ENCODE measurements at regions not wholly inside any gene's neighbourhood (a gene's known extent, or its start where the extent isn't known, plus 50 kb on each side); places are given as distances from the start of the nearest gene placed in this dataset.

DNA sequence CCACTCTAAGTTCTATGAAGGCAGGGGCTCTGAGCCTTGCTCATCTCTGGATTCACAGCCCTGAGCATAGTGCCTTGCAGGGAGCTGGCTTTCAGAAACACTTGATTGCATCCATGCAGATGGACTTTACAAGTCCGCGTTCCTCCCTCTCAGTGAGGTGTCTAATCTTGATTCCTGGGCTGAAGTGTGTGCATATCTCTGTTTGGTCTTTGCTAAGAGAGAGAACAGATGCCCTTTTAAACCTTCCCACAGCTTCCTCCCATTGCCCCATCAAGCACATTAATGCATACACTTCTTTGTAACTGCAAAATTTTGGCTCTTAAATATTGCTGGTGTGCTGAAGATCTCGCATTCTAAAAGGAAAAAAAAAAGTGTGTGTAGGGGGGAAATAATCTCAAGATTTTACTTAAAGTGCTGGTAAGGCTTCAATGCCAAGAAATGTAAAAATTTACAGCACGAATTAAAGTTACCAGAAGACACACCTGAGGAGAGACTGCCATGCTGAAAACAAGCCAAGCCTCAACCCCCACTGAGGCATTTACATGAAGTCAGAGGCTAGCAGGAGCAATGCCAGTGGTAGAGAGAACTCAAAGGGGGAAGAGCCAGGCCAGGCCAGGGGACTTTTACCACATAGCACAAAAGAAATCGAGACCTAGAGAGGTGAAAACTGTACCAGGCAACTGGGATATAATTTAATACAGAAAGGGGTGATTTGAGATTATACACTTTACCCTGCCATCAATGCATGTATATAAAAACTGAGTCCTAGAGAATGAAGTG is 492.1 kb downstream of the SOX6 start:
- FAIRE-seq (no peak), DNase-seq (no peak), ATAC-seq (no peak)
- H3K27me3 ChIP-seq = no peaks in the 10 kb centered on the region
- intact Hi-C loops (cut with DNase I) = no loop called here
- H3K36me3 ChIP-seq = no peaks in the 10 kb centered on the region
- no peaks in the 10 kb centered on the region for H3K9me3 ChIP-seq
- 74 to 79% methylated on average over 5 of the region's 5 CpGs for WGBS, 2 donors
- H3K4me1 ChIP-seq = no peaks in the 10 kb centered on the region
- no peak overlapping the region for H3K4me3 ChIP-seq
- H3K27ac ChIP-seq = no peak overlapping the region
- TF ChIP-seq, protein P1, sequence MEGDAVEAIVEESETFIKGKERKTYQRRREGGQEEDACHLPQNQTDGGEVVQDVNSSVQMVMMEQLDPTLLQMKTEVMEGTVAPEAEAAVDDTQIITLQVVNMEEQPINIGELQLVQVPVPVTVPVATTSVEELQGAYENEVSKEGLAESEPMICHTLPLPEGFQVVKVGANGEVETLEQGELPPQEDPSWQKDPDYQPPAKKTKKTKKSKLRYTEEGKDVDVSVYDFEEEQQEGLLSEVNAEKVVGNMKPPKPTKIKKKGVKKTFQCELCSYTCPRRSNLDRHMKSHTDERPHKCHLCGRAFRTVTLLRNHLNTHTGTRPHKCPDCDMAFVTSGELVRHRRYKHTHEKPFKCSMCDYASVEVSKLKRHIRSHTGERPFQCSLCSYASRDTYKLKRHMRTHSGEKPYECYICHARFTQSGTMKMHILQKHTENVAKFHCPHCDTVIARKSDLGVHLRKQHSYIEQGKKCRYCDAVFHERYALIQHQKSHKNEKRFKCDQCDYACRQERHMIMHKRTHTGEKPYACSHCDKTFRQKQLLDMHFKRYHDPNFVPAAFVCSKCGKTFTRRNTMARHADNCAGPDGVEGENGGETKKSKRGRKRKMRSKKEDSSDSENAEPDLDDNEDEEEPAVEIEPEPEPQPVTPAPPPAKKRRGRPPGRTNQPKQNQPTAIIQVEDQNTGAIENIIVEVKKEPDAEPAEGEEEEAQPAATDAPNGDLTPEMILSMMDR (IDR thresholded peaks at IDR 0.05) = no peak

DNA sequence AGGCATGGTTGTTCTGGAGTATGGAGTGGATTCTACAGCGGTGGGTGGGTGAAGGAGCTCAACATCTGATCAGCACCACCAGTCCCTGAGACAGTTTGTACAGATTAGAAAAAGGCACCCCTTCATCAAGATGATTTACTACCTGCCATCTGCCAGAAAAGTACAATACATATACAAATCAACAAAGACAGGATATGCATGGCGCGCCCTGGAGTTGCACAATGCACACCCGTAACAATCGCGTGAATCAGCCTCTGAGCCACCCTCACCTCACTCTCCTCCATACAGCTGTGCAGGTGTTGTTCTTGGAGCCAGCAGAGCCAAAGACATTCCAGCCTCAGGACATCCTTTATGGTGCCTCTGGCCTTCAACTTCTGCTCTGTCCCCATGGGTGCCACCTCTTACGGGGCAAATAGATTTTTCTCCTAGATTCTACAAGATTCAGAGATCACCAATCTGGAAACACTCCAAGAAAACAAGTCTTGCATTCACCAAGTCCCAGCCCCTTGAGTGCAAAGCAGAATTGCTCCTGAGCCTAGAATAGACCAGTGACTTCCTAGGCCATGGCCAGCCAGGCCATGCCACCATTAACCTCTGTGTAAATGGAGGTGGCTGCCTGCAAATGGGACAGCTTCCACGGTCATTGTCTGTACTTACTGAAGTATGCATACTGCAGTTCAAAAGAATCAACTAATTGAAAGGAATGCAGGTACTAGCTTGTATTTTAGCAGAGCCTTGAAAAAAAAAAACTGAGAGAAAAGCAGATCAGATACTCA is 490.9 kb downstream of the SOX6 start:
- WGBS, 2 donors = 93 to 94% methylated on average over 8 of the region's 8 CpGs
- ATAC-seq = no peak
- intact Hi-C loops (cut with DNase I) = no loop called here
- TF ChIP-seq, protein P1 (IDR thresholded peaks at IDR 0.05) = no peak
- Histone ChIP-seq H3K4me1 (no peaks in the 10 kb centered on the region), H3K27ac (no peak overlapping the region), H3K36me3 (no peaks in the 10 kb centered on the region), H3K4me3 (no peak overlapping the region), H3K27me3 (no peaks in the 10 kb centered on the region), H3K9me3 (no peaks in the 10 kb centered on the region)
- no peak for DNase-seq
- no peak for FAIRE-seq

DNA sequence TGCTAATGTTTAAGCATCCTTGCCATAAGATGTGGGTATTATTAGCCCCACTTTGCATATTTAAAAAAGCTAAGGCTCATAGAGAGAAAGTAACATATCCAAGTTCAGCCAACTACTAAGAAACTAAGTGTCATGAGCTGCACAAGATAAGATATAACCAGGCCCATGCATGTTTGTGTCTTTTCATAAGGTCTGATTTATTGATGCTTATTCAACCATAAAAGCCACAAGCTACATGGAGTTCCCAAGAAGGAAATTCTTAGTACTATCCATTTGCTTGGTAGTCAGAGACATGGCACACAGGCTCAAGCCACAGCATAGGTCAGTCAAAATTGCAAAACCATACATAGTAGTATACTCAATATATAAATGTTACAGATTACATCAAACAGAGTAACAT is 488.5 kb downstream of the SOX6 start:
- Histone ChIP-seq H3K36me3 (no peaks in the 10 kb centered on the region), H3K27me3 (no peaks in the 10 kb centered on the region), H3K27ac (no peak overlapping the region), H3K4me1 (no peaks in the 10 kb centered on the region), H3K9me3 (no peaks in the 10 kb centered on the region), H3K4me3 (no peak overlapping the region)
- DNase-seq = no peak
- intact Hi-C loops (cut with DNase I) = no loop called here
- no peak for ATAC-seq
- no peak for FAIRE-seq
- TF ChIP-seq, protein P1 (IDR thresholded peaks at IDR 0.05) = no peak

DNA sequence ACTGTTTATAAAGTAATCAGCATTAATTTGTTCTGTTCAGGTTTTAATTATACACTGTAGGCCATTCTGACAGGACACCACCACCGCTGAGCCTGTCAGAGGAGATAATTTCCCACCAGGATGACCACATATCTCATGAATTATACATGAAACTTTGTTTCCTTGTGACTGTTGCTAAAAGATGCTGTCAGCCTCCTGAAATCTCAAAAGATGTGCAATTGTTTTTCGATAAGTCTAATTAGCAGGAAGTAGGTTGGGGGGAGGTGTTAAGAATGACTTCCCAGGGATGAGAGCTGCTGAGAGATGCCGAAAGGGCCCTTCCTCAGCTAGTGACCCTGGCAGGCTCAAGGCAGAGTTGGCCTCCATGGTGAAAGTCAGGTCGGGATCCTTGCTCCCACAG is 485.4 kb downstream of the SOX6 start:
- 84 to 94% methylated on average over 4 of the region's 4 CpGs for WGBS, 2 donors
- Histone ChIP-seq H3K27me3 (no peaks in the 10 kb centered on the region), H3K4me1 (no peaks in the 10 kb centered on the region), H3K4me3 (no peak overlapping the region), H3K36me3 (no peaks in the 10 kb centered on the region), H3K9me3 (no peaks in the 10 kb centered on the region), H3K27ac (no peak overlapping the region)
- intact Hi-C loops (cut with DNase I) = no loop called here
- DNase-seq = no peak
- FAIRE-seq = no peak
- TF ChIP-seq, protein P1 (IDR thresholded peaks at IDR 0.05) = no peak
- ATAC-seq = no peak
